HCT116 (cell line): ENCODE measurements at regions not wholly inside any gene's neighbourhood (a gene's known extent, or its start where the extent isn't known, plus 50 kb on each side); places are given as distances from the start of the nearest gene placed in this dataset.

Experiments used
- ATAC-seq: fragments of 200-7000 bp; cut with Tn5 transposase; 2 replicates; pipeline ENCODE4 v1.9.1; 2020; ENCODE audit warnings: mild to moderate bottlenecking, moderate library complexity
- BruUV-seq: library from RNA; stranded (reverse); fragments of 400-500 nt; replicated peaks from 2 replicates; lab custom pipeline; 2021; lab: Mats Ljungman, UMichigan
- CTCF ChIA-PET: fragments of 300-600 bp; sonication (Branson Sonifier 250); formaldehyde crosslinking; loops from one replicate; lab custom pipeline; 2021; ENCODE audit warnings: antibody characterized with exemption; lab: Charles Lee
- POLR2A ChIA-PET: fragments of 300-600, 350-600 bp; sonication (Branson Sonifier 250); formaldehyde crosslinking; loops from one replicate; lab custom pipeline; 2021; ENCODE audit warnings: antibody characterized with exemption; lab: Charles Lee
- RAD21 ChIA-PET, 2 experiments: fragments of 300-600 bp; sonication (Branson Sonifier 250); formaldehyde crosslinking; loops; one replicate each; lab custom pipeline; 2023; ENCODE audit warnings: low total read pairs in 2 of 2; ENCODE audit not compliant: uncharacterized antibody in 2 of 2, unreplicated experiment in 2 of 2, low non-redundant PET in 1 of 2; lab: Charles Lee
- DNase-seq: peaks from one replicate; pipeline ENCODE4 v3.0.0-alpha.2; 2010; ENCODE audit warnings: low read depth, low spot score
- H2AFZ ChIP-seq: fragments of 200-600 bp; shearing (Covaris generic), sonication (generic); 2 replicates; pipeline ENCODE4 v1.6.1; 2017; ENCODE audit warnings: low read depth, mixed run types, mixed read lengths, antibody characterized with exemption, low read length; ENCODE audit not compliant: poor library complexity, severe bottlenecking
- H3K27ac ChIP-seq: 2 replicates; pipeline ENCODE4 v1.5.1; 2012; ENCODE audit warnings: low read depth, low read length
- H3K27me3 ChIP-seq: fragments of 200-600 bp; sonication (generic); 2 replicates; pipeline ENCODE4 v1.6.1; 2016; ENCODE audit warnings: mixed run types, low read length, mixed read lengths; ENCODE audit not compliant: insufficient read depth
- H3K36me3 ChIP-seq, 2 experiments: fragments of 200-500 bp in 1 of 2; fragments of 200-600 bp in 1 of 2; sonication (Bioruptor generic) in 1 of 2; sonication (generic) in 1 of 2; 2 replicates each; pipeline versions ENCODE4 v1.5.1 to v1.6.1; 2014 to 2016; ENCODE audit warnings: low read length in 2 of 2, inconsistent platforms in 1 of 2, mixed read lengths in 1 of 2, mixed run types in 1 of 2; ENCODE audit not compliant: insufficient read depth in 2 of 2, control insufficient read depth in 1 of 2
- H3K4me1 ChIP-seq, 2 experiments: fragments of 200-600 bp in 1 of 2; sonication (generic) in 1 of 2; 2 replicates each; pipeline versions ENCODE4 v1.5.1 to v1.6.1; 2012 to 2017; ENCODE audit warnings: low read length in 2 of 2, inconsistent platforms in 1 of 2, mild to moderate bottlenecking in 1 of 2, mixed read lengths in 1 of 2, mixed run types in 1 of 2, moderate library complexity in 1 of 2; ENCODE audit not compliant: insufficient read depth in 2 of 2, control insufficient read depth in 1 of 2
- H3K4me2 ChIP-seq: fragments of 200-600 bp; sonication (generic); 2 replicates; pipeline ENCODE4 v1.6.1; 2017; ENCODE audit warnings: mixed run types, low read length, mixed read lengths
- H3K4me3 ChIP-seq, 2 experiments: fragments of 200-600 bp in 1 of 2; sonication (generic) in 1 of 2; replicated peaks in 1 of 2; 2 replicates each; pipeline ENCODE4 v1.5.1; 2011 to 2016; ENCODE audit warnings: low read length in 2 of 2, control low read depth in 1 of 2, low read depth in 1 of 2, mild to moderate bottlenecking in 1 of 2, mixed read lengths in 1 of 2, mixed run types in 1 of 2
- H3K79me2 ChIP-seq: fragments of 200-600 bp; sonication (generic); 2 replicates; pipeline ENCODE4 v1.6.1; 2017; ENCODE audit warnings: mild to moderate bottlenecking, mixed run types, low read length, moderate library complexity, mixed read lengths; ENCODE audit not compliant: insufficient read depth
- H3K9ac ChIP-seq: fragments of 200-600 bp; sonication (generic); 2 replicates; pipeline ENCODE4 v1.6.1; 2016; ENCODE audit warnings: low read length, mixed read lengths
- H3K9me2 ChIP-seq: fragments of 200-600 bp; sonication (generic), shearing (Covaris generic); 2 replicates; pipeline ENCODE4 v1.6.1; 2017; ENCODE audit warnings: mixed run types, mild to moderate bottlenecking, moderate library complexity; ENCODE audit not compliant: insufficient read depth
- H3K9me3 ChIP-seq, 2 experiments: fragments of 200-500 bp in 1 of 2; fragments of 200-600 bp in 1 of 2; sonication (Bioruptor generic) in 1 of 2; sonication (generic) in 1 of 2; 2 replicates each; pipeline ENCODE4 v1.6.1; 2014 to 2017; ENCODE audit warnings: low read length in 2 of 2, mixed read lengths in 2 of 2, inconsistent platforms in 1 of 2, low read depth in 1 of 2, mild to moderate bottlenecking in 1 of 2, mixed run types in 1 of 2, moderate library complexity in 1 of 2; ENCODE audit not compliant: control insufficient read depth in 1 of 2, insufficient read depth in 1 of 2
- H4K20me1 ChIP-seq: fragments of 200-600 bp; sonication (generic), shearing (Covaris generic); 2 replicates; pipeline ENCODE4 v1.6.1; 2017; ENCODE audit warnings: mixed run types, mild to moderate bottlenecking, moderate library complexity; ENCODE audit not compliant: insufficient read depth
- CBX3 ChIP-seq: IDR thresholded peaks from 2 replicates; pipeline ENCODE4 v1.6.1; 2012; ENCODE audit warnings: low read depth
- CEBPB ChIP-seq: IDR thresholded peaks from 2 replicates; pipeline ENCODE4 v1.6.1; 2012; ENCODE audit warnings: low read depth
- ELF1 ChIP-seq: IDR thresholded peaks from 2 replicates; pipeline ENCODE4 v1.6.1; 2012; ENCODE audit warnings: low read depth, borderline replicate concordance
- EZH2 ChIP-seq: fragments of 200-600 bp; sonication (generic); IDR thresholded peaks from 2 replicates; pipeline ENCODE4 v1.6.1; 2017; ENCODE audit warnings: antibody characterized with exemption, mixed run types
- EZH2phosphoT487 ChIP-seq: fragments of 200-600 bp; IDR thresholded peaks from 2 replicates; pipeline ENCODE4 v1.6.1; 2018; ENCODE audit warnings: antibody characterized with exemption, borderline replicate concordance
- FOSL1 ChIP-seq: IDR thresholded peaks from 2 replicates; pipeline ENCODE4 v1.6.1; 2012; ENCODE audit warnings: low read depth
- JUND ChIP-seq: IDR thresholded peaks from 2 replicates; pipeline ENCODE4 v1.6.1; 2012
- POLR2A ChIP-seq: IDR thresholded peaks from 2 replicates; pipeline ENCODE4 v1.7.0; 2011; ENCODE audit warnings: borderline replicate concordance; ENCODE audit not compliant: insufficient read depth, insufficient read length; ENCODE audit errors: extremely low read depth
- POLR2AphosphoS5 ChIP-seq: IDR thresholded peaks from 2 replicates; pipeline ENCODE4 v1.6.1; 2011; ENCODE audit warnings: mild to moderate bottlenecking, low read depth, low read length, moderate library complexity
- RAD21 ChIP-seq: IDR thresholded peaks from 2 replicates; pipeline ENCODE4 v1.6.1; 2012; ENCODE audit warnings: low read depth, mild to moderate bottlenecking
- SIN3A ChIP-seq: IDR thresholded peaks from 2 replicates; pipeline ENCODE4 v1.6.1; 2012; ENCODE audit warnings: low read depth
- SRF ChIP-seq: IDR thresholded peaks from 2 replicates; pipeline ENCODE4 v1.6.1; 2012; ENCODE audit warnings: low read depth
- TCF7L2 ChIP-seq: IDR thresholded peaks from 2 replicates; pipeline ENCODE4 v1.7.0; 2011; ENCODE audit warnings: borderline replicate concordance, inconsistent platforms; ENCODE audit not compliant: insufficient read depth, insufficient read length; ENCODE audit errors: extremely low read depth
- YY1 ChIP-seq: IDR thresholded peaks from 2 replicates; pipeline ENCODE4 v1.6.1; 2011; ENCODE audit warnings: low read length, low read depth, moderate library complexity, mild to moderate bottlenecking; ENCODE audit not compliant: insufficient replicate concordance; ENCODE audit errors: extremely low read depth
- ZNF274 ChIP-seq: fragments of 200-500 bp; sonication (Bioruptor generic); IDR thresholded peaks from 2 replicates; pipeline ENCODE4 v1.6.1; 2014; ENCODE audit warnings: mild to moderate bottlenecking, low read depth, low read length, inconsistent platforms
- intact Hi-C: fragments of 100-400 bp; cut with micrococcal nuclease; formaldehyde crosslinking; loops from 2 replicates; pipeline ENCODE4 v1.10.0; 2022
- TF ChIP-seq, protein P1 (sequence below): IDR thresholded peaks from 2 replicates; pipeline ENCODE4 v1.6.1; 2011; ENCODE audit warnings: mild to moderate bottlenecking, low read length, moderate library complexity; ENCODE audit not compliant: insufficient replicate concordance; ENCODE audit errors: extremely low read depth
- TF ChIP-seq, protein P2 (sequence below): IDR thresholded peaks from 2 replicates; pipeline ENCODE4 v1.6.1; 2012; ENCODE audit warnings: low read depth
- TF ChIP-seq, protein P3 (sequence below): IDR thresholded peaks from 2 replicates; pipeline ENCODE4 v1.6.1; 2012

DNA sequence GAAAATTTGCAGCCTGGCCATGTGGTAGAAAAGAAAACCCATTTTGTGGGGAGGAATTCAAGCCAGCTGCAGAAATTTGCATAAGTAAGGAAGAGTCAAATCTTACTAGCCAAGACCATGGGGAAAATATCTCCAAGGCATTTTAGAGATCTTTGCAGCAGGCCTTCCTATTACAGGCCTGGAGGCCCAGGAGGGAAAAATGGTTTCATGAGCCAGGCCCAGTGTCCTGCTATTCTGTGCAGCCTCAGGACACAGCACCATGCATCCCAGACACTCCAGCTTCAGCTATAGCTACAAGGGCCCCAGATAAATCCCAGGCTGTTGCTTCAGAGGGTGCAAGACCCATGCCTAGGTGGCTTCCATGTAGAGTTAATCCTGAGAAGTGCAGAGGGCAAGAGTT is 1590.1 kb upstream of the PRR20A start:
- POLR2A ChIA-PET: no interaction called here
- no TSS peak for BruUV-seq
- Histone ChIP-seq H2AFZ (no peak overlapping the region), H3K27ac (no peak overlapping the region), H3K4me2 (no peak overlapping the region), H3K9me3 (peaks cover 11 to 23% of the 10 kb centered on the region in 2 experiments; a peak in 2 of 4 replicates), H3K9ac (no peak overlapping the region), H3K27me3 (no peaks in the 10 kb centered on the region), H4K20me1 (no peaks in the 10 kb centered on the region; the same call in 1 of the 2 replicates), H3K79me2 (no peaks in the 10 kb centered on the region), H3K4me3 (no peak overlapping the region), H3K9me2 (no peaks in the 10 kb centered on the region), H3K4me1 (no peaks in the 10 kb centered on the region), H3K36me3 (no peaks in the 10 kb centered on the region)
- ATAC-seq (no peak), DNase-seq (no peak)
- CTCF ChIA-PET: no interaction called here
- intact Hi-C loops: no loop called here
- TF ChIP-seq EZH2phosphoT487: no peak
- no peak for TF ChIP-seq YY1
- TF ChIP-seq ZNF274: no peak
- TF ChIP-seq CBX3: no peak
- no peak for TF ChIP-seq POLR2AphosphoS5
- TF ChIP-seq, protein P1, sequence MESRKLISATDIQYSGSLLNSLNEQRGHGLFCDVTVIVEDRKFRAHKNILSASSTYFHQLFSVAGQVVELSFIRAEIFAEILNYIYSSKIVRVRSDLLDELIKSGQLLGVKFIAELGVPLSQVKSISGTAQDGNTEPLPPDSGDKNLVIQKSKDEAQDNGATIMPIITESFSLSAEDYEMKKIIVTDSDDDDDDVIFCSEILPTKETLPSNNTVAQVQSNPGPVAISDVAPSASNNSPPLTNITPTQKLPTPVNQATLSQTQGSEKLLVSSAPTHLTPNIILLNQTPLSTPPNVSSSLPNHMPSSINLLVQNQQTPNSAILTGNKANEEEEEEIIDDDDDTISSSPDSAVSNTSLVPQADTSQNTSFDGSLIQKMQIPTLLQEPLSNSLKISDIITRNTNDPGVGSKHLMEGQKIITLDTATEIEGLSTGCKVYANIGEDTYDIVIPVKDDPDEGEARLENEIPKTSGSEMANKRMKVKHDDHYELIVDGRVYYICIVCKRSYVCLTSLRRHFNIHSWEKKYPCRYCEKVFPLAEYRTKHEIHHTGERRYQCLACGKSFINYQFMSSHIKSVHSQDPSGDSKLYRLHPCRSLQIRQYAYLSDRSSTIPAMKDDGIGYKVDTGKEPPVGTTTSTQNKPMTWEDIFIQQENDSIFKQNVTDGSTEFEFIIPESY: no peak
- no peak for TF ChIP-seq TCF7L2
- TF ChIP-seq SRF: no peak
- TF ChIP-seq RAD21: no peak
- TF ChIP-seq JUND: no peak
- TF ChIP-seq, protein P2, sequence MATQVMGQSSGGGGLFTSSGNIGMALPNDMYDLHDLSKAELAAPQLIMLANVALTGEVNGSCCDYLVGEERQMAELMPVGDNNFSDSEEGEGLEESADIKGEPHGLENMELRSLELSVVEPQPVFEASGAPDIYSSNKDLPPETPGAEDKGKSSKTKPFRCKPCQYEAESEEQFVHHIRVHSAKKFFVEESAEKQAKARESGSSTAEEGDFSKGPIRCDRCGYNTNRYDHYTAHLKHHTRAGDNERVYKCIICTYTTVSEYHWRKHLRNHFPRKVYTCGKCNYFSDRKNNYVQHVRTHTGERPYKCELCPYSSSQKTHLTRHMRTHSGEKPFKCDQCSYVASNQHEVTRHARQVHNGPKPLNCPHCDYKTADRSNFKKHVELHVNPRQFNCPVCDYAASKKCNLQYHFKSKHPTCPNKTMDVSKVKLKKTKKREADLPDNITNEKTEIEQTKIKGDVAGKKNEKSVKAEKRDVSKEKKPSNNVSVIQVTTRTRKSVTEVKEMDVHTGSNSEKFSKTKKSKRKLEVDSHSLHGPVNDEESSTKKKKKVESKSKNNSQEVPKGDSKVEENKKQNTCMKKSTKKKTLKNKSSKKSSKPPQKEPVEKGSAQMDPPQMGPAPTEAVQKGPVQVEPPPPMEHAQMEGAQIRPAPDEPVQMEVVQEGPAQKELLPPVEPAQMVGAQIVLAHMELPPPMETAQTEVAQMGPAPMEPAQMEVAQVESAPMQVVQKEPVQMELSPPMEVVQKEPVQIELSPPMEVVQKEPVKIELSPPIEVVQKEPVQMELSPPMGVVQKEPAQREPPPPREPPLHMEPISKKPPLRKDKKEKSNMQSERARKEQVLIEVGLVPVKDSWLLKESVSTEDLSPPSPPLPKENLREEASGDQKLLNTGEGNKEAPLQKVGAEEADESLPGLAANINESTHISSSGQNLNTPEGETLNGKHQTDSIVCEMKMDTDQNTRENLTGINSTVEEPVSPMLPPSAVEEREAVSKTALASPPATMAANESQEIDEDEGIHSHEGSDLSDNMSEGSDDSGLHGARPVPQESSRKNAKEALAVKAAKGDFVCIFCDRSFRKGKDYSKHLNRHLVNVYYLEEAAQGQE: no peak
- no peak for TF ChIP-seq CEBPB
- TF ChIP-seq POLR2A: no peak
- TF ChIP-seq SIN3A: no peak
- no peak for TF ChIP-seq EZH2
- TF ChIP-seq FOSL1: no peak
- no peak for TF ChIP-seq ELF1
- TF ChIP-seq, protein P3, sequence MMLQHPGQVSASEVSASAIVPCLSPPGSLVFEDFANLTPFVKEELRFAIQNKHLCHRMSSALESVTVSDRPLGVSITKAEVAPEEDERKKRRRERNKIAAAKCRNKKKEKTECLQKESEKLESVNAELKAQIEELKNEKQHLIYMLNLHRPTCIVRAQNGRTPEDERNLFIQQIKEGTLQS: no peak
- RAD21 ChIA-PET: no interaction called here
